Osteoblast (primary cell): ENCODE measurements at regions not wholly inside any gene's neighbourhood (a gene's known extent, or its start where the extent isn't known, plus 50 kb on each side); places are given as distances from the start of the nearest gene placed in this dataset.

Experiments
- DNase-seq: peaks from one replicate; pipeline ENCODE4 v3.0.0; 2011; ENCODE audit warnings: low spot score, mixed read lengths; ENCODE audit not compliant: insufficient read length; ENCODE audit errors: missing footprints
- H2AFZ ChIP-seq: 2 replicates; pipeline ENCODE4 v1.6.0; 2011; ENCODE audit warnings: mild to moderate bottlenecking, low read length
- H3K27ac ChIP-seq: 2 replicates; pipeline ENCODE4 v1.5.1; 2011; ENCODE audit warnings: mild to moderate bottlenecking, low read depth, low read length, moderate library complexity
- H3K27me3 ChIP-seq: 2 replicates; pipeline ENCODE4 v1.6.0; 2012; ENCODE audit warnings: mild to moderate bottlenecking, control low read depth, inconsistent platforms, low read length, moderate library complexity; ENCODE audit not compliant: insufficient read depth
- H3K36me3 ChIP-seq: 2 replicates; pipeline ENCODE4 v1.5.1; 2011; ENCODE audit warnings: mild to moderate bottlenecking, low read length, control low read depth, moderate library complexity; ENCODE audit not compliant: insufficient read depth
- H3K4me1 ChIP-seq: 2 replicates; pipeline ENCODE4 v1.5.1; 2011; ENCODE audit warnings: mild to moderate bottlenecking, low read length, control low read depth, moderate library complexity; ENCODE audit not compliant: insufficient read depth
- H3K4me2 ChIP-seq: 2 replicates; pipeline ENCODE4 v1.6.0; 2011; ENCODE audit warnings: mild to moderate bottlenecking, low read length; ENCODE audit not compliant: insufficient read depth
- H3K4me3 ChIP-seq: fragments of 200-600 bp; sonication (generic); 3 replicates; pipeline ENCODE4 v1.5.1; 2012; ENCODE audit warnings: mild to moderate bottlenecking, low read length, inconsistent platforms; ENCODE audit not compliant: insufficient read depth
- H3K79me2 ChIP-seq: 2 replicates; pipeline ENCODE4 v1.6.0; 2012; ENCODE audit warnings: mild to moderate bottlenecking, low read length, control low read depth, inconsistent platforms; ENCODE audit not compliant: insufficient read depth
- H3K9me3 ChIP-seq: 2 replicates; pipeline ENCODE4 v1.5.1; 2011; ENCODE audit warnings: low read depth, low read length, control low read depth
- H4K20me1 ChIP-seq: 2 replicates; pipeline ENCODE4 v1.6.0; 2012; ENCODE audit warnings: mild to moderate bottlenecking, low read length, control low read depth; ENCODE audit not compliant: insufficient read depth
- TF ChIP-seq, protein P1 (sequence below): IDR thresholded peaks from 2 replicates; pipeline ENCODE4 v1.5.1; 2011; ENCODE audit warnings: mild to moderate bottlenecking, low read depth, low read length, moderate library complexity; ENCODE audit errors: extremely low read depth

DNA sequence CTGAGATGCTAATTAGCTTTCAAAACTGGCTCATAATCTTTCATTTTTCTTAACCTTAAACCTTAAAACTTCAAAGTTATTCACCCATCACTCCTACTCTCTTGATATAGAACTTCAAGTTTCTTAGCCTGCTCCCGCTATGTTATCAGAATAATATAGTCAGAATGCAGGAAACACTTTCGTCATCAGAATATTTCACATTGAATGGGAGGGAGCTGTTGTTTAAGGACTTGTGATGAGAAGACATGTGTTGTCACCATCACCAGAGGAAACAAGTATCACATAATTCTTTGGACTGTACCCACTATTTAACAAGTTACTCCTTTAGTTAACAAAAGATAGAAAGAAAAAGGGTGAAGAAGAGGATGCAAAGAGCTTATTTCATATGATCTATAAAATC, 65.0 kb upstream of the FNDC3A start:
- Histone ChIP-seq H3K79me2 (no peaks in the 10 kb centered on the region), H3K4me3 (no peak overlapping the region), H2AFZ (no peak overlapping the region), H3K27ac (no peak overlapping the region), H3K4me2 (no peak overlapping the region), H3K36me3 (no peaks in the 10 kb centered on the region), H3K9me3 (no peaks in the 10 kb centered on the region), H3K4me1 (peaks cover 5% of the 10 kb centered on the region), H4K20me1 (no peaks in the 10 kb centered on the region), H3K27me3 (no peaks in the 10 kb centered on the region)
- TF ChIP-seq, protein P1, sequence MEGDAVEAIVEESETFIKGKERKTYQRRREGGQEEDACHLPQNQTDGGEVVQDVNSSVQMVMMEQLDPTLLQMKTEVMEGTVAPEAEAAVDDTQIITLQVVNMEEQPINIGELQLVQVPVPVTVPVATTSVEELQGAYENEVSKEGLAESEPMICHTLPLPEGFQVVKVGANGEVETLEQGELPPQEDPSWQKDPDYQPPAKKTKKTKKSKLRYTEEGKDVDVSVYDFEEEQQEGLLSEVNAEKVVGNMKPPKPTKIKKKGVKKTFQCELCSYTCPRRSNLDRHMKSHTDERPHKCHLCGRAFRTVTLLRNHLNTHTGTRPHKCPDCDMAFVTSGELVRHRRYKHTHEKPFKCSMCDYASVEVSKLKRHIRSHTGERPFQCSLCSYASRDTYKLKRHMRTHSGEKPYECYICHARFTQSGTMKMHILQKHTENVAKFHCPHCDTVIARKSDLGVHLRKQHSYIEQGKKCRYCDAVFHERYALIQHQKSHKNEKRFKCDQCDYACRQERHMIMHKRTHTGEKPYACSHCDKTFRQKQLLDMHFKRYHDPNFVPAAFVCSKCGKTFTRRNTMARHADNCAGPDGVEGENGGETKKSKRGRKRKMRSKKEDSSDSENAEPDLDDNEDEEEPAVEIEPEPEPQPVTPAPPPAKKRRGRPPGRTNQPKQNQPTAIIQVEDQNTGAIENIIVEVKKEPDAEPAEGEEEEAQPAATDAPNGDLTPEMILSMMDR = no peak
- no peak for DNase-seq

DNA sequence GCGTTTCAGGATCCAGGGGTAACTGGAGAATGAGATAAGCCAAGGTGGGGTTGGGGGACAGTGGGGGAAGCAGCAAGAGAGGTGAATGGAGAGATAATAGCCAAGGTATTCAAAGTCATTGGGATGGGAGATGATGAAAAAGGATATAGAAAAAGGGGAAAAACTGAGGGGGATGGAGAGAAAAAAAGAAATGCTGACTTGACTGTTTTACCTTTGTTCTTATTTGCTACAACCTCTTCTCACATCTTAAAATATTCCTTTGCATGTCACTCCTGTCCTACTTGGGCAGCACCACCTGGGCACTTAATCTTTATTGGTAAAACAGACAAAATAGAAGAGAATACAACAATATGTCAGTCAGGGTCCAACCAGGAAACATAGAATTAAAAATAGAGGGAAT, 56.0 kb upstream of the FNDC3A start:
- TF ChIP-seq, protein P1 = no peak
- Histone ChIP-seq H3K27me3 (no peaks in the 10 kb centered on the region), H2AFZ (no peak overlapping the region), H3K4me1 (no peaks in the 10 kb centered on the region), H3K36me3 (no peaks in the 10 kb centered on the region), H3K4me2 (no peak overlapping the region), H3K27ac (no peak overlapping the region), H3K79me2 (no peaks in the 10 kb centered on the region), H3K9me3 (no peaks in the 10 kb centered on the region), H3K4me3 (no peak overlapping the region), H4K20me1 (no peaks in the 10 kb centered on the region)
- no peak for DNase-seq

DNA sequence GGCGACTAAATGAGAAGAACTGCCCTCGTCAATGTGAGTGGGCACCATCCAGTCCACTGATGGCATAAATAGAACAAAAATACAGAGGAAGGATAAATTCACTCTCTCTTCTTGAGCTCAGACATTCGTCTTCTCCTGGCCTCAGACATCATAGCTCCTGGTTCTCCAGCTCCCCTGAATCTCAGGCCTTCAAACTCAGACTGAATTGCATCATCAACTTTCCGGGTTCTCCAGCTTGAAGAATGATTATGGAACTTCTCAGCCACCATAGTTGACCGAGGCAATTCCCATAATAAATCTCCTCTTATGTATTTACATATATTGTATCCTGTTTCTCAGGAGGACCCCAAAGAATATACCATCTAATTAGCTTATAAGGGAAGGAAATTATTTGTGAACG, 55.0 kb upstream of the FNDC3A start:
- Histone ChIP-seq H3K9me3 (no peaks in the 10 kb centered on the region), H3K36me3 (no peaks in the 10 kb centered on the region), H3K4me3 (no peak overlapping the region), H2AFZ (no peak overlapping the region), H3K4me1 (no peaks in the 10 kb centered on the region), H3K27me3 (no peaks in the 10 kb centered on the region), H3K79me2 (no peaks in the 10 kb centered on the region), H3K27ac (no peak overlapping the region), H4K20me1 (no peaks in the 10 kb centered on the region), H3K4me2 (no peak overlapping the region)
- TF ChIP-seq, protein P1 = no peak
- no peak for DNase-seq

DNA sequence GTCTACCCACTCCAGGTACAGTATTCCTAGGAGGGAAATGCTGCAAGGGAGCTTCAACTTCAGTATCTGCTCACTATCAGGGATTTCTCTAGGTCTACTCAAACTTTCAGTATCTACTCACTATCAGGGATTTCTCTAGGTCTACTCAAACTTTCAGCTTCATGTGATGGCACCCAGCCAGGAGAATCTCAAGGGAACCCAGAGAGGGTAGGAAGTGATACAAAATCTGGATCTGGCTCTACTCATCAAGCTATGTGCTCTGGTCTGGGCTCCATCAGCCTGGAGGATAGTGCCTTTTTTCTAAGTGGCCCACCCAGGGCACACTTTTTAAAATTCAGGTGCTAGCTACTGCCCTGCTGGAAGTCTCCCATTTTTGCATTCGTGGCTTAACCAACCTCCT, 52.3 kb upstream of the FNDC3A start:
- Histone ChIP-seq H3K4me2 (no peak overlapping the region), H3K79me2 (no peaks in the 10 kb centered on the region), H3K27me3 (no peaks in the 10 kb centered on the region), H4K20me1 (no peaks in the 10 kb centered on the region), H3K36me3 (no peaks in the 10 kb centered on the region), H3K9me3 (no peaks in the 10 kb centered on the region), H3K4me1 (no peaks in the 10 kb centered on the region), H3K27ac (no peak overlapping the region), H2AFZ (no peak overlapping the region), H3K4me3 (no peak overlapping the region)
- TF ChIP-seq, protein P1 = no peak
- no peak for DNase-seq
